Motor neuron (in vitro differentiated cells): ENCODE measurements at regions not wholly inside any gene's neighbourhood (a gene's known extent, or its start where the extent isn't known, plus 50 kb on each side); places are given as distances from the start of the nearest gene placed in this dataset.

Experiments used
- ATAC-seq, 8 experiments: fragments of 200-7000 bp; cut with Tn5 transposase; replicated peaks in 6 of 8; 2 replicates each; pipeline ENCODE4 v1.8.0; 2021; ENCODE audit warnings: mild to moderate bottlenecking in 8 of 8, moderate library complexity in 8 of 8
- H3K27ac ChIP-seq, 2 donors: fragments of 250-450 bp; sonication (Bioruptor Pico); 2 replicates each; pipeline ENCODE4 v1.9.0; 2021; ENCODE audit warnings: antibody characterized with exemption in 2 of 2, mild to moderate bottlenecking in 2 of 2, moderate library complexity in 1 of 2
- H3K4me1 ChIP-seq, 2 donors: fragments of 250-450 bp; sonication (Bioruptor Pico); replicated peaks in 1 of 2; 2 replicates each; pipeline ENCODE4 v1.6.1; 2021; ENCODE audit warnings: antibody characterized with exemption in 2 of 2, mild to moderate bottlenecking in 2 of 2, moderate library complexity in 1 of 2
- H3K4me3 ChIP-seq, 5 donors: fragments of 250-450 bp; sonication (Bioruptor Pico); 2 replicates each; pipeline ENCODE4 v1.9.0; 2021; ENCODE audit warnings: antibody characterized with exemption in 5 of 5, mild to moderate bottlenecking in 5 of 5, moderate library complexity in 4 of 5
- WGBS, 10 experiments: fragments of 450-650 bp; shearing (Covaris generic); methylation state at CpG; one replicate each; pipeline ENCODE4 v1.0.0; 2022; 5-methylcytosine and 5-hydroxymethylcytosine counted together
- in situ Hi-C, 9 experiments: fragments of 400-800 bp; cut with MboI; loops; one replicate each; pipeline ENCODE4 v1.15.0; 2021; ENCODE audit warnings: low sequenced_read_pairs in 9 of 9, low pct_unique_long_range_greater_than_20kb in 2 of 9; ENCODE audit not compliant: unreplicated experiment in 9 of 9

DNA sequence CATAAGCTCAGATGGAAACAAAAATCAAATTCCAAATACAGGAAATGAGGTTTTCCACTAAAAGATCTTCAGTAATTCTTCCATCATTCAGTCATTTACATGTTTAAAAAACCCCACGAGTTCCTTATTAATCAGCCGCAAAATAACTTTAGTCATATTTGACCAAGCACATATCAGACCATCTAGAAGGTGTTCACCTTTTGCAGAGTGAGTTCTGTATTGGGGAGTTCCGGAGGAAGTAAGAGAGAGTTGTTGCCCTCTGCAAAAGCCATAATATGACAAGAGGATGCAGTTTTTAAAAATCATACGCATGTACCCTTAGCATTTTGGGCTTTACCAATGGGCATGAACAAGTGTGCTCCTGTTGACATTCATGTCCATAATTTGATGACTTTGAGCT lies 61.6 kb downstream of the CCR1 start:
- WGBS, 10 experiments: 44 to 91% (median 75%) methylated on average over 2 to 4 of the region's 4 CpGs; no CpG with 5 or more reads in 2 of the 10 experiments
- Histone ChIP-seq H3K4me3 (no peak overlapping the region), H3K27ac (no peak overlapping the region), H3K4me1 (no peaks in the 10 kb centered on the region)
- ATAC-seq: no peak
- in situ Hi-C loops: no loop called here

- in situ Hi-C loops: no loop called here
- Histone ChIP-seq H3K27ac (no peak overlapping the region), H3K4me1 (no peaks in the 10 kb centered on the region), H3K4me3 (no peak overlapping the region)
- ATAC-seq: no peak
- WGBS, 10 experiments: 14 to 75% (median 29%) methylated on average over 1 to 2 of the region's 2 CpGs; no CpG with 5 or more reads in 2 of the 10 experiments
Measured at GRCh38 chr3:46146021-46146420, 62.1 kb downstream of the CCR1 start.

DNA sequence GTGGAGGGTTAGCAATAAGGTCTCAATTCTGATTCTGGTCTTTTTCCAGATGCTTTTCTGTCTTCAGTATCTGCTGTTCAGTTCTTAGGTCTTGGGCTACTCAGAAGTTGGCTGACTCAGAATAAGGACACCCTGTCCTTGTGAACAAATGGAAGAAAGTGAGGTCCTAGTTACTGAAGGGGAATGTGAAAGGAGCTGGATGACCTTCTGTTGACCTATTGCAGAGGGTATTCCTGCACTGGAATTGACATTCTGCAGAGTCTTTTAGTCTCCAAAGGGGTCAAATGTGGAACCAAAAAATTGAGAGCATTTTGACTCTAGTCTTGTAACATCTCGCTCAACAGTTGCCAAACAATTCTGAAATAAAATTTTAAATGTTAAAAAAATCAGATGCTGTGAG lies 63.0 kb downstream of the CCR1 start:
- Histone ChIP-seq H3K4me1 (no peaks in the 10 kb centered on the region), H3K4me3 (no peak overlapping the region), H3K27ac (no peak overlapping the region)
- in situ Hi-C loops: no loop called here
- ATAC-seq: no peak
- 13 to 86% (median 63%) methylated on average over 1 of the region's 1 CpG; no CpG with 5 or more reads in 6 of the 10 experiments for WGBS, 10 experiments

- no peak for ATAC-seq
- WGBS, 10 experiments: 17 to 90% (median 50%) methylated on average over 1 to 2 of the region's 4 CpGs; no CpG with 5 or more reads in 6 of the 10 experiments
- in situ Hi-C loops: no loop called here
- Histone ChIP-seq H3K4me3 (no peak overlapping the region), H3K4me1 (no peaks in the 10 kb centered on the region), H3K27ac (no peak overlapping the region)
Measured at GRCh38 chr3:46143951-46144473, 64.1 kb downstream of the CCR1 start.

DNA sequence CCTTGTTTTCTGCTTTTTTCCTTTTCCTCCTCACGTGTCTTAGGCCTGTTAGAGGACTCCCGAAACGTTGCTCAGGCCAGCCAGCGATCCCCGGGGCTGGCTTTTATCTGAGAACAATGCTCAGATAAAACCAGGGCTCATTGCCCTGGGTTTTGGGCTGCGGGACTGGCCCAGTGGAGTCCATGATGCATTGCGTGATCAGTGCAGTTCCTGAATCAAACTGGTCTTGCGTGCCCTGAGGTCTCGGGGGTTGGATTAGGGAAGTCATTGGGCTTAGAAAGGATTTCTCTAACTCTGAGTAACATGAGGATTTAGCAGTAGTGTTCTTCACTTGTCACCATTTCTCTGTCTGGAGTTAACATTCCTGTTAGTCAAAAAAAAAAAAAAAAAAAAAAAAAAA lies 66.3 kb downstream of the CCR1 start:
- 47 to 93% (median 82%) methylated on average over 2 to 9 of the region's 9 CpGs; no CpG with 5 or more reads in 1 of the 10 experiments for WGBS, 10 experiments
- Histone ChIP-seq H3K4me3 (no peak overlapping the region), H3K27ac (no peak overlapping the region), H3K4me1 (no peaks in the 10 kb centered on the region)
- ATAC-seq: no peak
- in situ Hi-C loops: no loop called here

DNA sequence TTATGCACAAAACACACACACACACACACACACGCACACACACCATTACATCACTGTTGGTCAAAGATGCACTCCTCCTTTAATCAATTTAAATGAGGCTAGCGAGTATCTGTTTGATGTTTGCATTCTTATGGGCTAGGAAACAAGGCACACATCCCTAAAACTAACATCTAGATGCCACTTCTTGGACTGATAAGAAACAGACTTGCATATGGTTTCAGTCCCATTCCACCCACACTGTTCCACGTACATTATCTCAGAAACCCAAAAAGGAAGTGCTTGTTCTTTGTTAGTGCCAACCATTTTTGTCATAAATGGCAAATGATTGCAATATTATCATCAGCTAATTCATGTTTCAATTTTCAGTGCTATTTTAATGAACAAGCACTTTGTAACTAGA lies 69.5 kb downstream of the CCR1 start:
- in situ Hi-C loops: no loop called here
- Histone ChIP-seq H3K27ac (no peak overlapping the region), H3K4me3 (no peak overlapping the region), H3K4me1 (no peaks in the 10 kb centered on the region)
- no peak for ATAC-seq
- 0 to 100% (median 48%) methylated on average over 1 to 3 of the region's 3 CpGs; no CpG with 5 or more reads in 2 of the 10 experiments for WGBS, 10 experiments

- in situ Hi-C loops: no loop called here
- Histone ChIP-seq H3K27ac (no peak overlapping the region), H3K4me3 (no peak overlapping the region), H3K4me1 (no peaks in the 10 kb centered on the region)
- ATAC-seq: peak in 2 of 8 experiments; percentile 99
- 8 to 68% (median 56%) methylated on average over 1 to 3 of the region's 3 CpGs; no CpG with 5 or more reads in 2 of the 10 experiments for WGBS, 10 experiments
Measured at GRCh38 chr3:46135475-46135874, 72.6 kb downstream of the CCR1 start.

DNA sequence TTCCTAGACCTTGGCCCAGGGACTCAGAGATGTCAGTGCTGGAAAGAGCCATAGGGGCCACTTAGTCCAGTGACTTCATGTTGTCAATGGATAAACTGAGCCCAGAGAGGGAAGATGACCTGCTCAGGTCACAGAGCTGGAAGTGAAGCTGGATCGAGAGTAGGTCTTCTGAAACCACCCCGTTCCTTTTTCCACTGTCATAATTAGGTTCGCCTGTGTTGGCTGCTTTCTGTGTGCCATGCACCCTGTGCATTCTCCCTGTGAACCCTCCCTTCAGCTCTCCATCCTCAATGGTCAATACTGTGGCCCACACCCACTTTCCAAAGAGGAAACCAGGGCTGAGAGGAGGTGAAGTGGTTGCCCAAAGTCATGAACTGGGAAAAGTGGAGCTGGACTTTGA lies 74.8 kb downstream of the CCR1 start:
- no peak for ATAC-seq
- in situ Hi-C loops: no loop called here
- Histone ChIP-seq H3K27ac (no peak overlapping the region), H3K4me1 (no peaks in the 10 kb centered on the region), H3K4me3 (no peak overlapping the region)
- 0 to 67% (median 44%) methylated on average over 1 to 3 of the region's 3 CpGs; no CpG with 5 or more reads in 7 of the 10 experiments for WGBS, 10 experiments

GRCh38 chr3:46132565-46132964 lies 75.5 kb downstream of the CCR1 start:
- Histone ChIP-seq H3K4me1 (no peaks in the 10 kb centered on the region), H3K27ac (no peak overlapping the region), H3K4me3 (no peak overlapping the region)
- WGBS, 10 experiments: 72 to 95% (median 90%) methylated on average over 3 to 4 of the region's 4 CpGs; no CpG with 5 or more reads in 3 of the 10 experiments
- in situ Hi-C loops: no loop called here
- ATAC-seq: no peak

GRCh38 chr3:46131884-46132450 lies 76.1 kb downstream of the CCR1 start:
- Histone ChIP-seq H3K4me3 (no peak overlapping the region), H3K27ac (no peak overlapping the region), H3K4me1 (no peaks in the 10 kb centered on the region)
- ATAC-seq: peak in 1 of 8 experiments; percentile 20
- 61 to 100% (median 88%) methylated on average over 1 to 4 of the region's 8 CpGs; no CpG with 5 or more reads in 5 of the 10 experiments for WGBS, 10 experiments
- in situ Hi-C loops: no loop called here

- H3K4me1 ChIP-seq: no peaks in the 10 kb centered on the region
- 57 to 84% (median 70%) methylated on average over 2 to 7 of the region's 7 CpGs; no CpG with 5 or more reads in 1 of the 10 experiments for WGBS, 10 experiments
- H3K27ac ChIP-seq: no peak overlapping the region
- H3K4me3 ChIP-seq: no peak overlapping the region
- ATAC-seq: no peak
- in situ Hi-C loops: no loop called here
Measured at GRCh38 chr3:46130631-46131310, 77.3 kb downstream of the CCR1 start.

DNA sequence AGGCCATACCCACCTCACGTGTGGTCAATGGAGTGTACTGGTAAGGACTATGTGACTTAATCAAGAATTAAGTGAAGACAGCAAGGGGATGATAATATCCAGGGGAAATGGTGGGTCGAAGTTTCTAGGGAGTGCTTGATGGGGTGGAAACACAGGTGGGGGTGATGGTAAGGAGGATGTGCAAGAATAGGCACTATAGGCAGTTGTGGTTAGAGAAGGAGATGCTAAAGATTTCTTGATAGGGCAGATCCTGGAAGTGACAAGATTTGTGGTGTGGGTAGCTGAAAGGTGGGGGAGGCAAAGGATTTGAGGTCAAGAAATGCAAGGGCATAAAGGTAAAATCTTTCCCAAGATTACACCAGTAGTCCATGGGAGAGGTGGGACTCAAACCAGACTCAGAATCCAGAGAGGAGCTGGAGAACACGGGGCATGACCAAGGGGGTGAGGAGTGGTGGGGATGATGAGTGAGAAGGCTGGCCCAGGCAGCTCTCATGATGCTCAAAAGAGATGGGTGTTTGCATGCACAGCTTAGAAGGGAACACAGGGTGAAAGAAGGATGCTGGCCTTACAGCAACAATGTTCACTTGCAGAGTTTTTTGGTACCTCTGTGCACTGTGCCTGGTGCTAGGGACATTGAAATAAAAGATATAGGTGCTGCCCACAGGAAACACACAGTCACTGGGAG lies 78.4 kb downstream of the CCR1 start:
- in situ Hi-C loops: no loop called here
- H3K4me3 ChIP-seq: no peak overlapping the region
- no peaks in the 10 kb centered on the region for H3K4me1 ChIP-seq
- no peak overlapping the region for H3K27ac ChIP-seq
- WGBS, 10 experiments: 20 to 70% (median 60%) methylated on average over 1 to 2 of the region's 3 CpGs; no CpG with 5 or more reads in 3 of the 10 experiments
- no peak for ATAC-seq

- Histone ChIP-seq H3K27ac (no peak overlapping the region), H3K4me3 (no peak overlapping the region), H3K4me1 (no peaks in the 10 kb centered on the region)
- in situ Hi-C loops: no loop called here
- peak in 2 of 8 experiments; percentile 84 to 88 for ATAC-seq
- WGBS, 10 experiments: 43 to 100% (median 81%) methylated on average over 1 of the region's 1 CpG; no CpG with 5 or more reads in 6 of the 10 experiments
Measured at GRCh38 chr3:46127503-46127902, 80.6 kb downstream of the CCR1 start.
